Thyroid gland (tissue), 4 donors: ENCODE measurements at regions not wholly inside any gene's neighbourhood (a gene's known extent, or its start where the extent isn't known, plus 50 kb on each side); places are given as distances from the start of the nearest gene placed in this dataset.

Source experiments
- CTCF ChIP-seq, 6 experiments: fragments of 200-600 bp in 3 of 6; fragments of 450-650 bp in 3 of 6; sonication (generic) in 3 of 6; IDR thresholded peaks; one replicate each; pipeline ENCODE4 v1.5.1; 2016 to 2019; ENCODE audit warnings: antibody characterized with exemption in 6 of 6, mild to moderate bottlenecking in 2 of 6, inconsistent platforms in 1 of 6, moderate library complexity in 1 of 6
- POLR2A ChIP-seq, 2 donors: fragments of 450-650 bp; IDR thresholded peaks; one replicate each; pipeline ENCODE4 v1.6.1; 2017; ENCODE audit warnings: antibody characterized with exemption in 2 of 2, mild to moderate bottlenecking in 2 of 2, moderate library complexity in 1 of 2

GRCh38 chr9:116090030-116090770, 63.4 kb upstream of the PAPPA start:
- TF ChIP-seq CTCF (IDR thresholded peaks at IDR 0.05) (no peak), POLR2A (IDR thresholded peaks at IDR 0.05) (no peak)
